D721Med (cell line): ENCODE measurements at regions not wholly inside any gene's neighbourhood (a gene's known extent, or its start where the extent isn't known, plus 50 kb on each side); places are given as distances from the start of the nearest gene placed in this dataset.

ENCODE experiments used
- DNase-seq: peaks from one replicate; pipeline ENCODE4 v3.0.0; 2011; ENCODE audit warnings: low spot score; ENCODE audit not compliant: insufficient read length
- FAIRE-seq: peaks from 2 replicates; lab custom pipeline; 2011; peaks lifted over from hg19 to GRCh38; lab: Jason Lieb, UNC
- TF ChIP-seq, protein P1 (sequence below): IDR thresholded peaks from 2 replicates; pipeline ENCODE4 v1.5.1; 2012; ENCODE audit warnings: mild to moderate bottlenecking, control low read depth; ENCODE audit not compliant: insufficient read depth; ENCODE audit errors: missing control alignments

DNA sequence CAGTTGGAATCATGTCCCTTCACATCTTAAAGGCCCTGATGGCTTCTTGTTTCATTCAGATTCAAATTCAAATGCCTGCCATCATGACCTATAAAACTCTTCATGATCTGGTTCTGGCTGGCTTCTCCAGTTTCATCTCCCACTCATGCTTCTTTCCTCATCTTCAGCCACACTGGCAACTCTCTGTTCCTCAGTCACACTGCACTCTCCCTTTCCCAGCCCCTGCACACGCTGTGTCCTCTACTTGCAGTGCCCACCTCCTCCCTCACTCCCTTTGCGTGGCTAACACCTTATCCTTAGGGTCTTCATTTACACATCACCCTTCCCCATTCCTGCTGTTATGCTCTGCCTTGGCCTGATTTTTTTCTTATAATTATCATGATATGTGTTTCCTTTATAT, 120.6 kb upstream of the LMO4 start:
- FAIRE-seq, result no peak

DNA sequence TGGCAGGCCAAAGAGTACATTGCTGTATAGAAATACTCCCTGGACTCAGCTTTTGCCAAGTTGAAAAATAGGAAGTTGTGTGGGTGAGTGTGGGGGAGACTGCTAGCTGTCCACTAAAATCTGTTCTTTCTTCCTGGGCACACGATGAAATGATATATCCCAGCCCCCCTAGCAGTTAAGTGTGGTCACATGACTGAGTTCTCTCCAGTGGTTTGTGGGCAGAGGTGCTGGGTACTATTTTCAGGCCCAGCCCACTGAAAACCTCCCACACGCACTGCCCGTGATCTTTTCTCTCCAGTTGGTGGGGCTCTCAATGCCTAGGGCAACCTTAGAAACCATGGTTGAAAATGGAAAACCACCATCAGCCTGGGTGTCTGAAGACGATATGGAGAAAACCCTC, 119.7 kb upstream of the LMO4 start:
- TF ChIP-seq, protein P1, sequence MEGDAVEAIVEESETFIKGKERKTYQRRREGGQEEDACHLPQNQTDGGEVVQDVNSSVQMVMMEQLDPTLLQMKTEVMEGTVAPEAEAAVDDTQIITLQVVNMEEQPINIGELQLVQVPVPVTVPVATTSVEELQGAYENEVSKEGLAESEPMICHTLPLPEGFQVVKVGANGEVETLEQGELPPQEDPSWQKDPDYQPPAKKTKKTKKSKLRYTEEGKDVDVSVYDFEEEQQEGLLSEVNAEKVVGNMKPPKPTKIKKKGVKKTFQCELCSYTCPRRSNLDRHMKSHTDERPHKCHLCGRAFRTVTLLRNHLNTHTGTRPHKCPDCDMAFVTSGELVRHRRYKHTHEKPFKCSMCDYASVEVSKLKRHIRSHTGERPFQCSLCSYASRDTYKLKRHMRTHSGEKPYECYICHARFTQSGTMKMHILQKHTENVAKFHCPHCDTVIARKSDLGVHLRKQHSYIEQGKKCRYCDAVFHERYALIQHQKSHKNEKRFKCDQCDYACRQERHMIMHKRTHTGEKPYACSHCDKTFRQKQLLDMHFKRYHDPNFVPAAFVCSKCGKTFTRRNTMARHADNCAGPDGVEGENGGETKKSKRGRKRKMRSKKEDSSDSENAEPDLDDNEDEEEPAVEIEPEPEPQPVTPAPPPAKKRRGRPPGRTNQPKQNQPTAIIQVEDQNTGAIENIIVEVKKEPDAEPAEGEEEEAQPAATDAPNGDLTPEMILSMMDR, result no peak
- DNase-seq (no peak), FAIRE-seq (no peak)

More for the DNA sequence above, 120.6 kb upstream of the LMO4 start:
- TF ChIP-seq, protein P1, result no peak
- DNase-seq, result no peak

- no peak for DNase-seq
- TF ChIP-seq, protein P1, result no peak
- no peak for FAIRE-seq
These were observed 118.5 kb upstream of the LMO4 start for GRCh38 chr1:87210151-87210550.

GRCh38 chr1:87212431-87213134, 116.1 kb upstream of the LMO4 start:
- no peak for DNase-seq
- TF ChIP-seq, protein P1, result no peak

DNA sequence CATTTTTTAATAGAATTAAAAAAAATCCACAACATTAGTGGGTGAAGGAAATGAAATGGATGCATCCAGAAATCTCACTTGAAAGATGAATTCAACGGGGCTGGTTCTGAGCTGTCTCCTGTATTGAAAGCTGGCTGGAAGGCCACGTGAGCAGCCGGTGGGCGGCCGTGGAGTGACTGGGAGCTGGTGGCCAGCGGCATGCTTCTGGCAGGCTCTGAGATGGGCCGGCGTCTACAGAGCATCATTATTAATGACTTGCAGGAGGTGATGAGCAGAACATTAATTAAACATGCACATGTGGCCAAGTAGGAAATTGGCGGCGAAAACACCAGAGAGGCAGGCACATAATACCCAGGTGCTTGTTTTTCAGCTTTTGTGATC, 115.6 kb upstream of the LMO4 start:
- FAIRE-seq, result no peak
- TF ChIP-seq, protein P1, result no peak
- no peak for DNase-seq

More at GRCh38 chr1:87212431-87213134, 116.1 kb upstream of the LMO4 start:
- FAIRE-seq, result peak; percentile 29

DNA sequence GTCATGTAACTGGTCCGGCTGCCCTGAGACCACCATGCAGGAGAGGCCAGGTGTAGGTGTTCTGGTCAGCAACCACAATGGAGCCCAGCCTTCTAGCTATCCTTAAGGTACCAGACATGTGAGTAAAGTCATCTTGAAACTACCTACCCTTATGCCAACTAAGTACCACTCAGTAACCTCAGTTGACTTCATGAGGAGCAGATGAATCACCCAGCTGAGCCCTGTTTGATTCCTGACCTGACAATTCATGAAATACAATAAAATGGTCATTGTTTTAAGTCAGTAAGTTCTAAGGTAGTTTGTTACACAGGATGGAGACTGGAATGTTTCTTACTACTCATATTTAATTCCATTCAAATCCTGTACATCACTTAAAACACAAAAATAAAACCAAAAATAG, 113.1 kb upstream of the LMO4 start:
- DNase-seq, result no peak
- FAIRE-seq, result no peak
- TF ChIP-seq, protein P1, result no peak

DNA sequence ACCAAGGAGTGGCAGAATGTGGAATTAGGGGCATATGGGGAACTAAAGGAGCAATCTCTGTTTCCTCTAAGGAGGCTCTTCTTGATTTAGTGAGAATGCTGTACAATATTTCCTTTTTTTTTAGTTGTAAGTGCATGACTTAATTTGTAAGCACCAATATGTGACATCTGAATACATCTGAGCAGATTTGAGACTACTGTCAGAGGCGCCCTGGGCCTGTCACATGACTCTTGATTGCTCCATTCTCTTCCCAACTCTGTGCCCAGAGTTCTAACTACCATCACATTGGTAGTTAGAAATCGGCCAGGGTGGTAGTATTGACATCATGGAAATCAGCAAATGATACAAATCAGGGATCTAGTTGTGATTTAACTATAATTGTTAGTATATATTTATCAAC, 110.1 kb upstream of the LMO4 start:
- DNase-seq (no peak), FAIRE-seq (no peak)
- TF ChIP-seq, protein P1, result no peak
